ENCODE measurements at regions not wholly inside any gene's neighbourhood (a gene's known extent, or its start where the extent isn't known, plus 50 kb on each side); places are given as distances from the start of the nearest gene placed in this dataset.
"Not testable (repeated sequence)": the region's sequence is repeated elsewhere in the genome, so short reads cannot be mapped to it uniquely, and the experiment has no call there.

- no peak for DNase-seq (ENCODE audit: low spot score)
Measured at GRCh38 chr9:117775591-117775990, 71.4 kb downstream of the TLR4 start.

- DNase-seq (ENCODE audit: low spot score) = no peak
Measured at GRCh38 chr9:117777823-117778222, 73.6 kb downstream of the TLR4 start.

GRCh38 chr9:117779760-117780159 is 75.6 kb downstream of the TLR4 start:
- peak; percentile 75 for DNase-seq (ENCODE audit: low spot score)

GRCh38 chr9:117782931-117783788 is 79.0 kb downstream of the TLR4 start:
- DNase-seq (ENCODE audit: low spot score) = peak; percentile 67

- DNase-seq (ENCODE audit: low spot score) = no peak
Measured at GRCh38 chr9:117783828-117784227, 79.6 kb downstream of the TLR4 start.

- peak; percentile 55 for DNase-seq (ENCODE audit: low spot score)
Measured at GRCh38 chr9:117784996-117785395, 80.8 kb downstream of the TLR4 start.

- no peak for DNase-seq (ENCODE audit: low spot score)
Measured at GRCh38 chr9:117787746-117788145, 83.5 kb downstream of the TLR4 start.

GRCh38 chr9:117795271-117795670 is 91.1 kb downstream of the TLR4 start:
- DNase-seq (ENCODE audit: low spot score) = no peak

- DNase-seq (ENCODE audit: low spot score) = no peak
Measured at GRCh38 chr9:117796681-117797080, 92.5 kb downstream of the TLR4 start.

GRCh38 chr9:117800389-117800788 is 96.2 kb downstream of the TLR4 start:
- no peak for DNase-seq (ENCODE audit: low spot score)

- no peak for DNase-seq (ENCODE audit: low spot score)
Measured at GRCh38 chr9:117809751-117810150, 105.5 kb downstream of the TLR4 start.

GRCh38 chr9:117815315-117815714 is 111.1 kb downstream of the TLR4 start:
- DNase-seq (ENCODE audit: low spot score) = no peak

GRCh38 chr9:117815948-117816347 is 111.7 kb downstream of the TLR4 start:
- DNase-seq (ENCODE audit: low spot score) = no peak

- no peak for DNase-seq (ENCODE audit: low spot score)
Measured at GRCh38 chr9:117821954-117822353, 117.8 kb downstream of the TLR4 start.

- no peak for DNase-seq (ENCODE audit: low spot score)
Measured at GRCh38 chr9:117823576-117823975, 119.4 kb downstream of the TLR4 start.

- DNase-seq (ENCODE audit: low spot score) = no peak
Measured at GRCh38 chr9:117825609-117826347, 121.6 kb downstream of the TLR4 start.

GRCh38 chr9:117826837-117827236 is 122.6 kb downstream of the TLR4 start:
- DNase-seq (ENCODE audit: low spot score) = no peak

- DNase-seq (ENCODE audit: low spot score) = no peak
Measured at GRCh38 chr9:117827456-117827855, 123.3 kb downstream of the TLR4 start.

- DNase-seq (ENCODE audit: low spot score) = no peak
Measured at GRCh38 chr9:117828466-117828865, 124.3 kb downstream of the TLR4 start.

GRCh38 chr9:117835798-117836197 is 131.6 kb downstream of the TLR4 start:
- no peak for DNase-seq (ENCODE audit: low spot score)

- no peak for DNase-seq (ENCODE audit: low spot score)
Measured at GRCh38 chr9:117839862-117840261, 135.7 kb downstream of the TLR4 start.

GRCh38 chr9:117851836-117852461 is 147.7 kb downstream of the TLR4 start:
- not testable (repeated sequence) for DNase-seq (ENCODE audit: low spot score)

GRCh38 chr9:117858561-117858960 is 154.4 kb downstream of the TLR4 start:
- no peak for DNase-seq (ENCODE audit: low spot score)

All from D341Med (cell line).